ENCODE measurements at regions not wholly inside any gene's neighbourhood (a gene's known extent, or its start where the extent isn't known, plus 50 kb on each side); places are given as distances from the start of the nearest gene placed in this dataset.

DNA sequence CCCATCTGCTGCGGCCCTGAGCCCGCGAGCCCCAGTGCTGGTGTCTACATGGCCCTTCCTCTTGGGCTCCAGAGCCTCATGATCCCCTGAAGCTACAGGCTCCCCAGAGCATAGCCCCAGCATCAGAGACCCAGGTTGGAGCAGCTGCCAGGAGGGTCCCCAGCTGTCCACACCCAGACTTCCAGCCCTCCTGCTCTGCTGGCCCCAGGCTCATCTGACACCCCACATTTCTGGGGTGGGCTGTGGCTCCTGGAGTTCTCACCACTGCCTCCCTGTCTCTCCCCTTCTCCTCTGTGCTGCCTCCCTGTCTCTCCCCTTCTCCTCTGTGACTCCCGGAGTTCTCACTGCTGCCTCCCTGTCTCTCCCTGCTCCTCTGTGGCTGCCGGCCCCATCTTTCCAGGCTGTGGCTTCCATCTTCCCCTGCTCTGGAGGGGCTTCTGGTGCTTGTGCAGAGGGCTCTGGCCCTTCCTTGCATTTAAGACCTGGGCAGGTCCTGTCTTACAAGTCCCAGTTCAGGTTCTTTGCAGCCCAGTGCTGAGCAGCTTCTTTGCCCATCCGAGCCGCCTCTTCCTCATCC, 108.1 kb downstream of the ERMARD start:
- Histone ChIP-seq H4K20me1 (ENCODE audit: control insufficient read depth, insufficient read depth, low read depth, low read length) (no peaks in the 10 kb centered on the region), H3K4me3 (ENCODE audit: low read length) (no peak overlapping the region), H3K27me3 (ENCODE audit: control insufficient read depth, low read length) (no peaks in the 10 kb centered on the region), H3K27ac (ENCODE audit: low read depth, low read length) (no peak overlapping the region), H3K4me2 (ENCODE audit: low read length) (peak overlapping the region; percentile 49), H3F3A (ENCODE audit: control insufficient read depth, insufficient read depth) (0 out of 2 replicates have a peak, but pooled peaks cover 2% of the 10 kb centered on the region), H3K79me2 (ENCODE audit: control insufficient read depth, low read length) (no peaks in the 10 kb centered on the region), H3K9me3 (ENCODE audit: control insufficient read depth, insufficient read depth, low read length) (peaks cover 25% of the 10 kb centered on the region), H3K4me1 (ENCODE audit: control insufficient read depth, low read length) (peaks cover 45% of the 10 kb centered on the region), H3K9me2 (replicated peaks; ENCODE audit: control insufficient read depth, low read length) (no peaks in the 10 kb centered on the region), H3K36me3 (ENCODE audit: control insufficient read depth, low read length) (no peaks in the 10 kb centered on the region)
- no peak for TF ChIP-seq EZH2phosphoT487 (IDR thresholded peaks at IDR 0.05; ENCODE audit: borderline replicate concordance, low read length)
- TF ChIP-seq, protein P1, sequence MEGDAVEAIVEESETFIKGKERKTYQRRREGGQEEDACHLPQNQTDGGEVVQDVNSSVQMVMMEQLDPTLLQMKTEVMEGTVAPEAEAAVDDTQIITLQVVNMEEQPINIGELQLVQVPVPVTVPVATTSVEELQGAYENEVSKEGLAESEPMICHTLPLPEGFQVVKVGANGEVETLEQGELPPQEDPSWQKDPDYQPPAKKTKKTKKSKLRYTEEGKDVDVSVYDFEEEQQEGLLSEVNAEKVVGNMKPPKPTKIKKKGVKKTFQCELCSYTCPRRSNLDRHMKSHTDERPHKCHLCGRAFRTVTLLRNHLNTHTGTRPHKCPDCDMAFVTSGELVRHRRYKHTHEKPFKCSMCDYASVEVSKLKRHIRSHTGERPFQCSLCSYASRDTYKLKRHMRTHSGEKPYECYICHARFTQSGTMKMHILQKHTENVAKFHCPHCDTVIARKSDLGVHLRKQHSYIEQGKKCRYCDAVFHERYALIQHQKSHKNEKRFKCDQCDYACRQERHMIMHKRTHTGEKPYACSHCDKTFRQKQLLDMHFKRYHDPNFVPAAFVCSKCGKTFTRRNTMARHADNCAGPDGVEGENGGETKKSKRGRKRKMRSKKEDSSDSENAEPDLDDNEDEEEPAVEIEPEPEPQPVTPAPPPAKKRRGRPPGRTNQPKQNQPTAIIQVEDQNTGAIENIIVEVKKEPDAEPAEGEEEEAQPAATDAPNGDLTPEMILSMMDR (IDR thresholded peaks at IDR 0.05; ENCODE audit: low read depth, low read length, poor library complexity, severe bottlenecking), result no peak

DNA sequence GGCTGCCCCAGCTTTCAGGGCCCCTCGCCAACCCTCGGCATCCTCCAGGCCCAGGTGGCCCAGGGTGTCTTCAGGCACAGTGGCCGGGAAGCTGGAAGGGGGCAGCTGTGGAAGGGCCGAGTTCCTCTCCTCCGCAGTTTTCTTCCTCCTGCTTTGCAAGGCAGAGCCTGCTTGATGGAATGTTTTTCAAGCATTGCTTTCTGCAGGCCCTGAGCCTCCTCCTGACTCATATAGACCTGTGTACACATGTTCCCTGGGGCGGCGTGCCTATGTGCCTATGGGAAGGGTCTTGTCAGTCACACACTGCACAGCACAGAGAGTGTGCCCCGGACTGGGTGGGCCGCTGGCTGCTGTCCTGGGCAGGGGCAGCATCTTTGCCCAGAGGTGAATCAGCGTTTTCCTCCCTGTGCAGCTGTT, 107.5 kb downstream of the ERMARD start:
- Histone ChIP-seq H3K4me2 (ENCODE audit: low read length) (no peak overlapping the region), H4K20me1 (ENCODE audit: control insufficient read depth, insufficient read depth, low read depth, low read length) (no peaks in the 10 kb centered on the region), H3K4me1 (ENCODE audit: control insufficient read depth, low read length) (peaks cover 39% of the 10 kb centered on the region), H3K36me3 (ENCODE audit: control insufficient read depth, low read length) (no peaks in the 10 kb centered on the region), H3K4me3 (ENCODE audit: low read length) (no peak overlapping the region), H3K9me2 (replicated peaks; ENCODE audit: control insufficient read depth, low read length) (no peaks in the 10 kb centered on the region), H3K27me3 (ENCODE audit: control insufficient read depth, low read length) (no peaks in the 10 kb centered on the region), H3F3A (ENCODE audit: control insufficient read depth, insufficient read depth) (no peaks in the 10 kb centered on the region), H3K27ac (ENCODE audit: low read depth, low read length) (no peak overlapping the region), H3K9me3 (ENCODE audit: control insufficient read depth, insufficient read depth, low read length) (peaks cover 20% of the 10 kb centered on the region), H3K79me2 (ENCODE audit: control insufficient read depth, low read length) (no peaks in the 10 kb centered on the region)
- no peak for TF ChIP-seq EZH2phosphoT487 (IDR thresholded peaks at IDR 0.05; ENCODE audit: borderline replicate concordance, low read length)
- TF ChIP-seq, protein P1 (IDR thresholded peaks at IDR 0.05; ENCODE audit: low read depth, low read length, poor library complexity, severe bottlenecking), result no peak

DNA sequence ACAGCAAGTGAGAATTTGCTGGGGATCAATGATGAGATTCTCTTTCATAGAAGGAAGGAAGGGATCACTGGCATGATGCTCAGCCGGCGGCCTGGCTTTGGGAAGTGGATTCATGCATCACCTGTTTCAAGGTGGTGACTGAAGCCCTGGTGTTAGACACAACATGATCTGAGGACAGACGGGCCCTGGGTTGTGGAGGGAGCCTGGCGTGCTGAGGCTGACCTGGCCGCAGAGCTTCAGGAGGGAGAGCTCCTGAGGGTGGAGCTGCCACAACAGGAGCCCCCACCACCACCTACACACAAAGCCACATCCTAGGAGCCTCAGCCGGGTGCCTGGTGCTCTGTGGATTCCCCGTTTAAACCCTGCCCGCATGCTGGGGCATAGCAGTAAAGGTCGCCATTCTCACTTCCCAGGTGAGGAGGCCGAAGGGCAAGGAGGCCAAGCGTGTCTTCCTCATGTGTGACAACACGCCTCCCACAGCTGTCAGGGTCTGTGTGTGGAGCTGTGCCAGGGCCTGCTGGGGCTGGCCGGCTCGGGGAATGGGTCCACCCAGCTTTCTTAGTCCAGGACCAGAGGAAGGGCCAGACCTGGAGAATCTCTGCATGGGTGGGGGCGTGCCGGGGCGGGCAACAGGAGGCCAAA, 107.0 kb downstream of the ERMARD start:
- Histone ChIP-seq H3K27ac (ENCODE audit: low read depth, low read length) (no peak overlapping the region), H3K9me3 (ENCODE audit: control insufficient read depth, insufficient read depth, low read length) (peaks cover 16% of the 10 kb centered on the region), H3K4me3 (ENCODE audit: low read length) (no peak overlapping the region), H3K4me2 (ENCODE audit: low read length) (no peak overlapping the region), H4K20me1 (ENCODE audit: control insufficient read depth, insufficient read depth, low read depth, low read length) (no peaks in the 10 kb centered on the region), H3K79me2 (ENCODE audit: control insufficient read depth, low read length) (no peaks in the 10 kb centered on the region), H3K9me2 (replicated peaks; ENCODE audit: control insufficient read depth, low read length) (no peaks in the 10 kb centered on the region), H3F3A (ENCODE audit: control insufficient read depth, insufficient read depth) (no peaks in the 10 kb centered on the region), H3K27me3 (ENCODE audit: control insufficient read depth, low read length) (no peaks in the 10 kb centered on the region), H3K4me1 (ENCODE audit: control insufficient read depth, low read length) (peaks cover 34% of the 10 kb centered on the region), H3K36me3 (ENCODE audit: control insufficient read depth, low read length) (no peaks in the 10 kb centered on the region)
- TF ChIP-seq EZH2phosphoT487 (IDR thresholded peaks at IDR 0.05; ENCODE audit: borderline replicate concordance, low read length), result no peak
- TF ChIP-seq, protein P1 (IDR thresholded peaks at IDR 0.05; ENCODE audit: low read depth, low read length, poor library complexity, severe bottlenecking), result no peak
